Lower leg skin (tissue), 3 donors: ENCODE measurements at regions not wholly inside any gene's neighbourhood (a gene's known extent, or its start where the extent isn't known, plus 50 kb on each side); places are given as distances from the start of the nearest gene placed in this dataset.

Experiments used
- CTCF ChIP-seq, 3 donors: fragments of 450-650 bp; IDR thresholded peaks; one replicate each; pipeline ENCODE4 v1.5.1; 2016; ENCODE audit warnings: antibody characterized with exemption in 3 of 3, mild to moderate bottlenecking in 3 of 3, moderate library complexity in 2 of 3
- POLR2A ChIP-seq, 2 donors: fragments of 450-650 bp; IDR thresholded peaks; one replicate each; pipeline ENCODE4 v1.6.1; 2016 to 2017; ENCODE audit warnings: antibody characterized with exemption in 2 of 2, mild to moderate bottlenecking in 1 of 2, moderate library complexity in 1 of 2

- TF ChIP-seq CTCF (IDR thresholded peaks at IDR 0.05) (no peak), POLR2A (IDR thresholded peaks at IDR 0.05) (no peak)
Measured at GRCh38 chr1:90198616-90199332, 203.9 kb downstream of the ZNF326 start.
